Endothelial cell of umbilical vein (primary cell): ENCODE measurements at regions not wholly inside any gene's neighbourhood (a gene's known extent, or its start where the extent isn't known, plus 50 kb on each side); places are given as distances from the start of the nearest gene placed in this dataset.

Source experiments
- BruUV-seq: library from RNA; stranded (reverse); fragments of 400-500 nt; replicated peaks from 2 replicates; lab custom pipeline; 2021; lab: Mats Ljungman, UMichigan
- CTCF ChIA-PET: fragments of 300-600, 350-600 bp; sonication (Branson Sonifier 250); formaldehyde crosslinking; loops from one replicate; lab custom pipeline; 2021; ENCODE audit warnings: antibody characterized with exemption, inconsistent platforms; lab: Charles Lee
- POLR2A ChIA-PET: fragments of 300-600, 350-600 bp; sonication (Branson Sonifier 250); formaldehyde crosslinking; loops from one replicate; lab custom pipeline; 2021; ENCODE audit warnings: antibody characterized with exemption, inconsistent platforms; lab: Charles Lee
- DNase-seq: peaks from one replicate; pipeline ENCODE4 v3.0.0-alpha.2; 2011; ENCODE audit warnings: low read depth, low spot score
- FAIRE-seq: peaks from 2 replicates; lab custom pipeline; 2011; peaks lifted over from hg19 to GRCh38; lab: Jason Lieb, UNC
- H2AFZ ChIP-seq: 2 replicates; pipeline ENCODE4 v1.6.0; 2012; ENCODE audit warnings: low read depth, low read length, control low read depth, inconsistent platforms
- H3K27ac ChIP-seq: 2 replicates; pipeline ENCODE4 v1.5.1; 2011; ENCODE audit warnings: low read depth, mild to moderate bottlenecking, control low read depth, low read length, moderate library complexity; ENCODE audit not compliant: insufficient read depth
- H3K27me3 ChIP-seq, 2 experiments: 2 replicates each; pipeline versions ENCODE4 v1.6.0 to v1.6.1; 2011; ENCODE audit warnings: low read length in 2 of 2, mixed read lengths in 1 of 2; ENCODE audit not compliant: control insufficient read depth in 2 of 2, insufficient read depth in 2 of 2
- H3K36me3 ChIP-seq, 2 experiments: 2 replicates in 1 of 2; 3 replicates in 1 of 2; pipeline ENCODE4 v1.5.1; 2011; ENCODE audit warnings: low read length in 2 of 2, mild to moderate bottlenecking in 1 of 2, moderate library complexity in 1 of 2; ENCODE audit not compliant: control insufficient read depth in 2 of 2, insufficient read depth in 2 of 2; ENCODE audit errors: extremely low read depth in 1 of 2
- H3K4me1 ChIP-seq: 3 replicates; pipeline ENCODE4 v1.5.1; 2011; ENCODE audit warnings: mild to moderate bottlenecking, low read length; ENCODE audit not compliant: control insufficient read depth, insufficient read depth; ENCODE audit errors: extremely low read depth
- H3K4me2 ChIP-seq: 2 replicates; pipeline ENCODE4 v1.6.1; 2011; ENCODE audit warnings: low read length, control low read depth, mixed read lengths; ENCODE audit not compliant: insufficient read depth
- H3K4me3 ChIP-seq, 3 experiments: fragments of 200-600 bp in 1 of 3; sonication (generic), shearing (Covaris generic) in 1 of 3; replicated peaks in 1 of 3; 2 replicates each; pipeline ENCODE4 v1.5.1; 2011 to 2016; ENCODE audit warnings: control low read depth in 3 of 3, low read length in 3 of 3, mild to moderate bottlenecking in 2 of 3, inconsistent platforms in 1 of 3, low read depth in 1 of 3, moderate library complexity in 1 of 3; ENCODE audit not compliant: insufficient read depth in 1 of 3
- H3K79me2 ChIP-seq: 2 replicates; pipeline ENCODE4 v1.6.0; 2012; ENCODE audit warnings: low read length, inconsistent platforms; ENCODE audit not compliant: control insufficient read depth, insufficient read depth
- H3K9ac ChIP-seq: replicated peaks from 2 replicates; pipeline ENCODE3; 2011; ENCODE audit warnings: low read length, control low read depth; ENCODE audit not compliant: insufficient read depth; ENCODE audit errors: extremely low read depth
- H3K9me1 ChIP-seq: replicated peaks from 3 replicates; pipeline ENCODE4 v1.6.0; 2011; ENCODE audit warnings: mild to moderate bottlenecking, low read length; ENCODE audit not compliant: control insufficient read depth, insufficient read depth; ENCODE audit errors: extremely low read depth
- H3K9me3 ChIP-seq: replicated peaks from 2 replicates; pipeline ENCODE4 v1.5.1; 2012; ENCODE audit warnings: low read length, inconsistent platforms; ENCODE audit not compliant: control insufficient read depth, insufficient read depth
- H4K20me1 ChIP-seq: replicated peaks from 2 replicates; pipeline ENCODE3; 2011; ENCODE audit warnings: mild to moderate bottlenecking, low read length; ENCODE audit not compliant: control insufficient read depth, insufficient read depth; ENCODE audit errors: extremely low read depth
- EZH2 ChIP-seq: IDR thresholded peaks from 2 replicates; pipeline ENCODE4 v1.6.1; 2012; ENCODE audit warnings: borderline replicate concordance, low read depth, mild to moderate bottlenecking, moderate library complexity, low read length, inconsistent platforms; ENCODE audit not compliant: severe bottlenecking
- FOS ChIP-seq: IDR thresholded peaks from 2 replicates; pipeline ENCODE4 v1.6.1; 2011; ENCODE audit warnings: mild to moderate bottlenecking, low read length, moderate library complexity, borderline replicate concordance; ENCODE audit not compliant: insufficient read depth
- JUN ChIP-seq: IDR thresholded peaks from 2 replicates; pipeline ENCODE4 v1.6.1; 2011; ENCODE audit warnings: borderline replicate concordance, low read depth; ENCODE audit not compliant: insufficient read length, insufficient read depth
- MYC ChIP-seq: IDR thresholded peaks from one replicate; pipeline ENCODE4 v1.6.1; 2011; ENCODE audit warnings: mild to moderate bottlenecking, low read depth, low read length
- dilution Hi-C: fragments of 300-500 bp; cut with MboI; formaldehyde crosslinking; loops from one replicate; pipeline ENCODE4 v1.15.0; 2019; ENCODE audit warnings: low sequenced_read_pairs; ENCODE audit not compliant: extremely low pct_ligation_motif_present
- intact Hi-C: fragments of 100-400 bp; cut with micrococcal nuclease; formaldehyde crosslinking; loops from one replicate; pipeline ENCODE4 v1.10.0; 2022
- TF ChIP-seq, protein P1 (sequence below): IDR thresholded peaks from 2 replicates; pipeline ENCODE4 v1.6.1; 2011; ENCODE audit not compliant: insufficient read depth, insufficient read length
- TF ChIP-seq, protein P2 (sequence below), 2 donors: IDR thresholded peaks; 1 replicate in 1 of 2; 2 replicates in 1 of 2; pipeline ENCODE4 v1.5.1; 2011; ENCODE audit warnings: low read length in 2 of 2, mild to moderate bottlenecking in 2 of 2, moderate library complexity in 2 of 2, control low read depth in 1 of 2, inconsistent platforms in 1 of 2, low read depth in 1 of 2; ENCODE audit not compliant: insufficient read depth in 1 of 2; ENCODE audit errors: extremely low read depth in 1 of 2

- TF ChIP-seq, protein P1, sequence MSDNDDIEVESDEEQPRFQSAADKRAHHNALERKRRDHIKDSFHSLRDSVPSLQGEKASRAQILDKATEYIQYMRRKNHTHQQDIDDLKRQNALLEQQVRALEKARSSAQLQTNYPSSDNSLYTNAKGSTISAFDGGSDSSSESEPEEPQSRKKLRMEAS, result no peak
- TF ChIP-seq, protein P2, sequence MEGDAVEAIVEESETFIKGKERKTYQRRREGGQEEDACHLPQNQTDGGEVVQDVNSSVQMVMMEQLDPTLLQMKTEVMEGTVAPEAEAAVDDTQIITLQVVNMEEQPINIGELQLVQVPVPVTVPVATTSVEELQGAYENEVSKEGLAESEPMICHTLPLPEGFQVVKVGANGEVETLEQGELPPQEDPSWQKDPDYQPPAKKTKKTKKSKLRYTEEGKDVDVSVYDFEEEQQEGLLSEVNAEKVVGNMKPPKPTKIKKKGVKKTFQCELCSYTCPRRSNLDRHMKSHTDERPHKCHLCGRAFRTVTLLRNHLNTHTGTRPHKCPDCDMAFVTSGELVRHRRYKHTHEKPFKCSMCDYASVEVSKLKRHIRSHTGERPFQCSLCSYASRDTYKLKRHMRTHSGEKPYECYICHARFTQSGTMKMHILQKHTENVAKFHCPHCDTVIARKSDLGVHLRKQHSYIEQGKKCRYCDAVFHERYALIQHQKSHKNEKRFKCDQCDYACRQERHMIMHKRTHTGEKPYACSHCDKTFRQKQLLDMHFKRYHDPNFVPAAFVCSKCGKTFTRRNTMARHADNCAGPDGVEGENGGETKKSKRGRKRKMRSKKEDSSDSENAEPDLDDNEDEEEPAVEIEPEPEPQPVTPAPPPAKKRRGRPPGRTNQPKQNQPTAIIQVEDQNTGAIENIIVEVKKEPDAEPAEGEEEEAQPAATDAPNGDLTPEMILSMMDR (IDR thresholded peaks at IDR 0.05; ENCODE audit: extremely low read depth in 1 of 2, insufficient read depth in 1 of 2, low read depth in 1 of 2, low read length in 2 of 2), result peak; percentile 11 to 40
- Histone ChIP-seq H3K9ac (no peak overlapping the region), H3K4me3 (no peak overlapping the region), H3K9me1 (no peaks in the 10 kb centered on the region), H3K4me1 (no peaks in the 10 kb centered on the region), H3K36me3 (no peaks in the 10 kb centered on the region), H2AFZ (no peak overlapping the region), H3K27ac (no peak overlapping the region), H3K9me3 (no peaks in the 10 kb centered on the region), H3K79me2 (no peaks in the 10 kb centered on the region), H3K27me3 (no peaks in the 10 kb centered on the region), H3K4me2 (no peak overlapping the region), H4K20me1 (no peaks in the 10 kb centered on the region)
- intact Hi-C loops (loop anchor here (1.0 to 10.0 kb wide), 2 partner anchors 472 to 768 kb away; partner anchors contain the start of gene EPB41L3), dilution Hi-C loops (no loop called here)
- DNase-seq (peak; percentile 49), FAIRE-seq (peak; percentile 18)
- ChIA-PET CTCF (interaction anchor here (0.7 to 1.7 kb wide), 2 partner anchors 474 to 1449 kb away, joined by 3 read pairs; no protein-coding TSS in a partner anchor), POLR2A (no interaction called here)
- no TSS peak for BruUV-seq
These were observed 123.8 kb downstream of the AKAIN1 start for GRCh38 chr18:5073026-5073944.

GRCh38 chr18:5068851-5069250, 128.2 kb downstream of the AKAIN1 start:
- H3K27me3 ChIP-seq, result no peaks in the 10 kb centered on the region
- ChIA-PET POLR2A (no interaction called here), CTCF (interaction anchor here (1.1 kb wide), 1 partner anchor 145 kb away, joined by 3 read pairs; no protein-coding TSS in a partner anchor)
- H3K27ac ChIP-seq, result no peak overlapping the region
- H2AFZ ChIP-seq, result no peak overlapping the region
- no peaks in the 10 kb centered on the region for H3K9me1 ChIP-seq
- DNase-seq (no peak), FAIRE-seq (no peak)
- H3K4me1 ChIP-seq, result no peaks in the 10 kb centered on the region
- dilution Hi-C loops (no loop called here), intact Hi-C loops (no loop called here)
- TF ChIP-seq JUN, result no peak
- TF ChIP-seq, protein P2 (IDR thresholded peaks at IDR 0.05; ENCODE audit: extremely low read depth in 1 of 2, insufficient read depth in 1 of 2, low read depth in 1 of 2, low read length in 2 of 2), result no peak
- no peak for TF ChIP-seq EZH2
- TF ChIP-seq FOS, result no peak
- no peak for TF ChIP-seq MYC
- H3K36me3 ChIP-seq, result no peaks in the 10 kb centered on the region
- BruUV-seq, result no TSS peak
- no peak overlapping the region for H3K4me3 ChIP-seq
- no peak overlapping the region for H3K4me2 ChIP-seq
- H3K79me2 ChIP-seq, result no peaks in the 10 kb centered on the region
- no peak overlapping the region for H3K9ac ChIP-seq
- H3K9me3 ChIP-seq, result no peaks in the 10 kb centered on the region
- no peaks in the 10 kb centered on the region for H4K20me1 ChIP-seq
